Sigmoid colon (tissue), 3 donors: ENCODE measurements at regions not wholly inside any gene's neighbourhood (a gene's known extent, or its start where the extent isn't known, plus 50 kb on each side); places are given as distances from the start of the nearest gene placed in this dataset.
"Not testable (repeated sequence)": the region's sequence is repeated elsewhere in the genome, so short reads cannot be mapped to it uniquely, and the experiment has no call there.

Source experiments
- CTCF ChIP-seq, 4 experiments: fragments of 450-650 bp in 3 of 4; fragments of 200-600 bp in 1 of 4; IDR thresholded peaks; one replicate each; pipeline ENCODE4 v1.5.1; 2016 to 2019; ENCODE audit warnings: antibody characterized with exemption in 4 of 4, mild to moderate bottlenecking in 3 of 4, moderate library complexity in 2 of 4
- POLR2A ChIP-seq, 2 donors: fragments of 450-650 bp; IDR thresholded peaks; one replicate each; pipeline ENCODE4 v1.6.1; 2016; ENCODE audit warnings: antibody characterized with exemption in 2 of 2, mild to moderate bottlenecking in 2 of 2, moderate library complexity in 2 of 2

GRCh38 chr21:5037606-5038331 is 5483.6 kb upstream of the TPTE start:
- not testable (repeated sequence) for TF ChIP-seq CTCF, POLR2A (IDR thresholded peaks at IDR 0.05)
